GM12878 (cell line): ENCODE measurements at regions not wholly inside any gene's neighbourhood (a gene's known extent, or its start where the extent isn't known, plus 50 kb on each side); places are given as distances from the start of the nearest gene placed in this dataset.

Source experiments
- ATF7 ChIP-seq: fragments of 450-650 bp; IDR thresholded peaks from 2 replicates; pipeline ENCODE4 v1.6.1; 2016; ENCODE audit warnings: low read depth, mild to moderate bottlenecking
- BCL11A ChIP-seq: IDR thresholded peaks from 2 replicates; pipeline ENCODE4 v1.6.1; 2011; ENCODE audit warnings: low read depth, low read length
- BHLHE40 ChIP-seq, 2 experiments: fragments of 450-650 bp in 1 of 2; IDR thresholded peaks; 2 replicates each; pipeline ENCODE4 v1.6.1; 2011 to 2017; ENCODE audit warnings: low read depth in 2 of 2, borderline replicate concordance in 1 of 2, improper control_type of control experiment in 1 of 2, low read length in 1 of 2, mild to moderate bottlenecking in 1 of 2
- CHD2 ChIP-seq: IDR thresholded peaks from 2 replicates; pipeline ENCODE4 v1.6.1; 2011; ENCODE audit warnings: low read depth, low read length, improper control_type of control experiment, borderline replicate concordance
- CREB1 ChIP-seq: IDR thresholded peaks from 2 replicates; pipeline ENCODE4 v1.6.1; 2012; ENCODE audit warnings: low read depth, mild to moderate bottlenecking, inconsistent platforms
- EED ChIP-seq: sonication (generic); IDR thresholded peaks from 2 replicates; pipeline ENCODE4 v1.6.1; 2016; ENCODE audit warnings: antibody characterized with exemption, low read depth
- EP300 ChIP-seq, 2 experiments: fragments of 150-350 bp in 1 of 2; IDR thresholded peaks; 2 replicates each; pipeline ENCODE4 v1.6.1; 2011 to 2012; ENCODE audit warnings: low read depth in 2 of 2, low read length in 2 of 2, borderline replicate concordance in 1 of 2, improper control_type of control experiment in 1 of 2, inconsistent platforms in 1 of 2; ENCODE audit not compliant: control insufficient read depth in 1 of 2
- GABPA ChIP-seq: IDR thresholded peaks from 2 replicates; pipeline ENCODE4 v1.6.1; 2014; ENCODE audit warnings: antibody characterized with exemption, low read depth, mild to moderate bottlenecking, inconsistent platforms
- HDGF ChIP-seq: fragments of 450-650 bp; IDR thresholded peaks from 2 replicates; pipeline ENCODE4 v1.6.1; 2016; ENCODE audit warnings: antibody characterized with exemption
- IKZF1 ChIP-seq: fragments of 450-650 bp; conservative IDR thresholded peaks from 2 replicates; pipeline ENCODE4 v1.6.1; 2017; ENCODE audit warnings: antibody characterized with exemption, mild to moderate bottlenecking
- IKZF2 ChIP-seq, 2 experiments: fragments of 450-650 bp; IDR thresholded peaks; 2 replicates each; pipeline ENCODE4 v1.6.1; 2017; ENCODE audit warnings: mild to moderate bottlenecking in 2 of 2, moderate library complexity in 2 of 2
- IRF4 ChIP-seq: IDR thresholded peaks from 2 replicates; pipeline ENCODE4 v1.6.1; 2011; ENCODE audit warnings: low read depth, low read length
- MEF2A ChIP-seq: IDR thresholded peaks from 2 replicates; pipeline ENCODE4 v1.6.1; 2011; ENCODE audit warnings: low read depth, mild to moderate bottlenecking, low read length, moderate library complexity; ENCODE audit not compliant: insufficient read depth
- MTA2 ChIP-seq: fragments of 450-650 bp; IDR thresholded peaks from 2 replicates; pipeline ENCODE4 v1.6.1; 2016; ENCODE audit warnings: low read depth, mild to moderate bottlenecking, moderate library complexity
- NFYB ChIP-seq: IDR thresholded peaks from 2 replicates; pipeline ENCODE4 v1.6.1; 2011; ENCODE audit warnings: low read depth, mild to moderate bottlenecking, low read length, improper control_type of control experiment, moderate library complexity; ENCODE audit not compliant: insufficient read depth
- RAD51 ChIP-seq: fragments of 450-650 bp; IDR thresholded peaks from 2 replicates; pipeline ENCODE4 v1.6.1; 2016; ENCODE audit warnings: moderate library complexity, mild to moderate bottlenecking, inconsistent platforms
- RBBP5 ChIP-seq: fragments of 200-600 bp; sonication (generic); conservative IDR thresholded peaks from 2 replicates; pipeline ENCODE4 v1.6.1; 2016
- SMARCA5 ChIP-seq: fragments of 450-650 bp; IDR thresholded peaks from 2 replicates; pipeline ENCODE4 v1.6.1; 2017; ENCODE audit warnings: mild to moderate bottlenecking
- SP1 ChIP-seq: IDR thresholded peaks from one replicate; pipeline ENCODE4 v1.6.1; 2011; ENCODE audit warnings: low read depth, low read length
- TBL1XR1 ChIP-seq: IDR thresholded peaks from 2 replicates; pipeline ENCODE4 v1.6.1; 2012; ENCODE audit warnings: low read depth, low read length, improper control_type of control experiment
- TCF12 ChIP-seq: IDR thresholded peaks from 2 replicates; pipeline ENCODE4 v1.6.1; 2011; ENCODE audit warnings: low read depth, mild to moderate bottlenecking, low read length
- TCF3 ChIP-seq: IDR thresholded peaks from 2 replicates; pipeline ENCODE4 v1.6.1; 2012; ENCODE audit warnings: low read depth, mild to moderate bottlenecking, low read length, borderline replicate concordance; ENCODE audit not compliant: insufficient read depth
- TCF7 ChIP-seq: IDR thresholded peaks from 2 replicates; pipeline ENCODE4 v1.6.1; 2014; ENCODE audit warnings: antibody characterized with exemption, borderline replicate concordance
- ZNF622 ChIP-seq: fragments of 450-650 bp; IDR thresholded peaks from 2 replicates; pipeline ENCODE4 v1.6.1; 2017; ENCODE audit warnings: mild to moderate bottlenecking, inconsistent platforms
- TF ChIP-seq, protein P1 (sequence below): fragments of 450-650 bp; IDR thresholded peaks from 2 replicates; pipeline ENCODE4 v1.6.1; 2016; ENCODE audit warnings: mild to moderate bottlenecking

DNA sequence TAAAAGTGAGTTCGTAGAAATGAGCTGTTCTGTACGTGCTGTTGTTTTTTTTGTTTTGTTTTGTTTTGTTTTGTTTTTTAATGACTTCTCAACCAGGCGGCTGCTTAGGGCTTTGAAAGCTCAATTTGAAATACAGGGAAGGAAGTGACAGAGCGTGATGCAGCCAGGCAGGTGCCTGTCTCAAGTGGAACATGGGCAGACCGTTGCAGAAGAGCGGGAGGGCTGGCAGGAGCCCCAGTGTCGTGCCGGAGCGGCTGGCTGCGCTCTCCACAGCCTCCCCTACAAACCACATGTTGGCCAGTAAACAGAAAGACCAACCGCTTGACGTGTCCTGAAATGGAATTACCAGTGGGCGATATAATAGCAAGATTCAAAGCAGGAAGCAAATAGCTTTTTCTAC lies 164.9 kb upstream of the RREB1 start (continued):
- TF ChIP-seq IKZF1, result 0 out of 2 replicates have a peak, but pooled peaks have one; percentile 39
- TF ChIP-seq EP300 (IDR thresholded peaks at IDR 0.05; ENCODE audit: borderline replicate concordance in 1 of 2, control insufficient read depth in 1 of 2, low read depth in 2 of 2, low read length in 2 of 2), result peak; percentile 41 to 86; a peak in 1 of 4 replicates
- TF ChIP-seq SMARCA5, result no peak
- no peak for TF ChIP-seq IRF4
- TF ChIP-seq, protein P1, sequence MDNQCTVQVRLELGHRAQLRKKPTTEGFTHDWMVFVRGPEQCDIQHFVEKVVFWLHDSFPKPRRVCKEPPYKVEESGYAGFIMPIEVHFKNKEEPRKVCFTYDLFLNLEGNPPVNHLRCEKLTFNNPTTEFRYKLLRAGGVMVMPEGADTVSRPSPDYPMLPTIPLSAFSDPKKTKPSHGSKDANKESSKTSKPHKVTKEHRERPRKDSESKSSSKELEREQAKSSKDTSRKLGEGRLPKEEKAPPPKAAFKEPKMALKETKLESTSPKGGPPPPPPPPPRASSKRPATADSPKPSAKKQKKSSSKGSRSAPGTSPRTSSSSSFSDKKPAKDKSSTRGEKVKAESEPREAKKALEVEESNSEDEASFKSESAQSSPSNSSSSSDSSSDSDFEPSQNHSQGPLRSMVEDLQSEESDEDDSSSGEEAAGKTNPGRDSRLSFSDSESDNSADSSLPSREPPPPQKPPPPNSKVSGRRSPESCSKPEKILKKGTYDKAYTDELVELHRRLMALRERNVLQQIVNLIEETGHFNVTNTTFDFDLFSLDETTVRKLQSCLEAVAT, result 0 out of 2 replicates have a peak, but pooled peaks have one; percentile 22
- TF ChIP-seq RAD51, result no peak
- peak; percentile 63; the same call in 1 of the 2 replicates for TF ChIP-seq MTA2
- TF ChIP-seq TBL1XR1, result peak; percentile 26; the same call in 1 of the 2 replicates
- no peak for TF ChIP-seq TCF7
- 0 out of 2 replicates have a peak, but pooled peaks have one; percentile 44 for TF ChIP-seq EED
- no peak for TF ChIP-seq ZNF622
- TF ChIP-seq NFYB, result no peak
- peak; percentile 65; the same call in 1 of the 2 replicates for TF ChIP-seq BCL11A
- peak; percentile 19; the same call in 1 of the 2 replicates for TF ChIP-seq ATF7
- peak; percentile 54 for TF ChIP-seq SP1
- peak; percentile 51 to 73; a peak in 2 of 4 replicates for TF ChIP-seq BHLHE40 (IDR thresholded peaks at IDR 0.05; ENCODE audit: borderline replicate concordance in 1 of 2, low read depth in 2 of 2, low read length in 1 of 2)
- 0 out of 2 replicates have a peak, but pooled peaks have one; percentile 0 for TF ChIP-seq RBBP5
- peak; percentile 31 to 50; a peak in 1 of 4 replicates for TF ChIP-seq IKZF2 (IDR thresholded peaks at IDR 0.05)
- TF ChIP-seq HDGF, result no peak
- no peak for TF ChIP-seq GABPA
- peak; percentile 78; the same call in 1 of the 2 replicates for TF ChIP-seq TCF12
- 0 out of 2 replicates have a peak, but pooled peaks have one; percentile 4 for TF ChIP-seq MEF2A
- no peak for TF ChIP-seq CREB1
- 0 out of 2 replicates have a peak, but pooled peaks have one; percentile 69 for TF ChIP-seq TCF3
- TF ChIP-seq CHD2, result peak; percentile 71; the same call in 1 of the 2 replicates
